ENCODE measurements at regions not wholly inside any gene's neighbourhood (a gene's known extent, or its start where the extent isn't known, plus 50 kb on each side); places are given as distances from the start of the nearest gene placed in this dataset.

DNA sequence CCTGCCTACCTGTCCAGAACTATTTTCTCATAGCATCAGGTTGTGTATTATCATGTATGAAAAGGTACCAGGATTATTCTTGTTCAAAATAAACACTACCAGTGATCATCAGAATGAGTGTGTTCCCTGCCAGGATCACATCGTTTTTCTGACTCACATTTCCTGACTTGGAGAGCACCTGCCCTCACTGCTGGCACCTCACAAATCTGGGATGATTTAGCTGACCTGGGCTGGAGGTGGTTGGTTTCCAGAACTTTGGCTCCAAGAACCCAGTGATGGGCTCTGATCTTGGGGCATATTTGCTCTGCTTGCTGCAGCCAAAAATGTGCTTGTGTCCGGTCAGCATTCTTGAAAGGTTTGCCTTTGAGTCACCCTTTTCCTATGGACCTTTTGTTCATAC lies 836.3 kb upstream of the ACVR2A start:
- no peaks in the 10 kb centered on the region for H3K27me3 ChIP-seq (ENCODE audit: control insufficient read depth, insufficient read depth, low read length)
- BruUV-seq (replicated peaks) = no TSS peak
- ATAC-seq = no peak
- no peaks in the 10 kb centered on the region for H3K36me3 ChIP-seq (ENCODE audit: control insufficient read depth, insufficient read depth, low read length)
- H3K4me3 ChIP-seq (ENCODE audit: low read depth in 2 of 2, low read length in 2 of 2) = no peak overlapping the region
- no peaks in the 10 kb centered on the region for H3K9me3 ChIP-seq (ENCODE audit: control insufficient read depth, insufficient read depth, low read depth, low read length)
- CTCF ChIA-PET = no interaction called here
- H3K27ac ChIP-seq (ENCODE audit: low read length) = no peak overlapping the region
- TF ChIP-seq, protein P1, sequence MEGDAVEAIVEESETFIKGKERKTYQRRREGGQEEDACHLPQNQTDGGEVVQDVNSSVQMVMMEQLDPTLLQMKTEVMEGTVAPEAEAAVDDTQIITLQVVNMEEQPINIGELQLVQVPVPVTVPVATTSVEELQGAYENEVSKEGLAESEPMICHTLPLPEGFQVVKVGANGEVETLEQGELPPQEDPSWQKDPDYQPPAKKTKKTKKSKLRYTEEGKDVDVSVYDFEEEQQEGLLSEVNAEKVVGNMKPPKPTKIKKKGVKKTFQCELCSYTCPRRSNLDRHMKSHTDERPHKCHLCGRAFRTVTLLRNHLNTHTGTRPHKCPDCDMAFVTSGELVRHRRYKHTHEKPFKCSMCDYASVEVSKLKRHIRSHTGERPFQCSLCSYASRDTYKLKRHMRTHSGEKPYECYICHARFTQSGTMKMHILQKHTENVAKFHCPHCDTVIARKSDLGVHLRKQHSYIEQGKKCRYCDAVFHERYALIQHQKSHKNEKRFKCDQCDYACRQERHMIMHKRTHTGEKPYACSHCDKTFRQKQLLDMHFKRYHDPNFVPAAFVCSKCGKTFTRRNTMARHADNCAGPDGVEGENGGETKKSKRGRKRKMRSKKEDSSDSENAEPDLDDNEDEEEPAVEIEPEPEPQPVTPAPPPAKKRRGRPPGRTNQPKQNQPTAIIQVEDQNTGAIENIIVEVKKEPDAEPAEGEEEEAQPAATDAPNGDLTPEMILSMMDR (IDR thresholded peaks at IDR 0.05) = no peak
- TF ChIP-seq SIN3A (IDR thresholded peaks at IDR 0.05; ENCODE audit: borderline replicate concordance, insufficient read depth, low read depth, low read length) (no peak), TCF7L2 (IDR thresholded peaks at IDR 0.05; ENCODE audit: low read depth, low read length) (no peak), POLR2AphosphoS5 (IDR thresholded peaks at IDR 0.05; ENCODE audit: low read depth, low read length) (no peak)
- TF ChIP-seq, protein P2, sequence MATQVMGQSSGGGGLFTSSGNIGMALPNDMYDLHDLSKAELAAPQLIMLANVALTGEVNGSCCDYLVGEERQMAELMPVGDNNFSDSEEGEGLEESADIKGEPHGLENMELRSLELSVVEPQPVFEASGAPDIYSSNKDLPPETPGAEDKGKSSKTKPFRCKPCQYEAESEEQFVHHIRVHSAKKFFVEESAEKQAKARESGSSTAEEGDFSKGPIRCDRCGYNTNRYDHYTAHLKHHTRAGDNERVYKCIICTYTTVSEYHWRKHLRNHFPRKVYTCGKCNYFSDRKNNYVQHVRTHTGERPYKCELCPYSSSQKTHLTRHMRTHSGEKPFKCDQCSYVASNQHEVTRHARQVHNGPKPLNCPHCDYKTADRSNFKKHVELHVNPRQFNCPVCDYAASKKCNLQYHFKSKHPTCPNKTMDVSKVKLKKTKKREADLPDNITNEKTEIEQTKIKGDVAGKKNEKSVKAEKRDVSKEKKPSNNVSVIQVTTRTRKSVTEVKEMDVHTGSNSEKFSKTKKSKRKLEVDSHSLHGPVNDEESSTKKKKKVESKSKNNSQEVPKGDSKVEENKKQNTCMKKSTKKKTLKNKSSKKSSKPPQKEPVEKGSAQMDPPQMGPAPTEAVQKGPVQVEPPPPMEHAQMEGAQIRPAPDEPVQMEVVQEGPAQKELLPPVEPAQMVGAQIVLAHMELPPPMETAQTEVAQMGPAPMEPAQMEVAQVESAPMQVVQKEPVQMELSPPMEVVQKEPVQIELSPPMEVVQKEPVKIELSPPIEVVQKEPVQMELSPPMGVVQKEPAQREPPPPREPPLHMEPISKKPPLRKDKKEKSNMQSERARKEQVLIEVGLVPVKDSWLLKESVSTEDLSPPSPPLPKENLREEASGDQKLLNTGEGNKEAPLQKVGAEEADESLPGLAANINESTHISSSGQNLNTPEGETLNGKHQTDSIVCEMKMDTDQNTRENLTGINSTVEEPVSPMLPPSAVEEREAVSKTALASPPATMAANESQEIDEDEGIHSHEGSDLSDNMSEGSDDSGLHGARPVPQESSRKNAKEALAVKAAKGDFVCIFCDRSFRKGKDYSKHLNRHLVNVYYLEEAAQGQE (IDR thresholded peaks at IDR 0.05; ENCODE audit: insufficient read depth in 1 of 2, low read depth in 2 of 2, low read length in 1 of 2) = no peak
- intact Hi-C loops (cut with micrococcal nuclease; ENCODE audit: unreplicated experiment) = no loop called here
- no peaks in the 10 kb centered on the region for H3K4me1 ChIP-seq (ENCODE audit: control insufficient read depth, insufficient read depth, low read length)
- in situ Hi-C loops (cut with HindIII; ENCODE audit: low pct_unique_long_range_greater_than_20kb, low sequenced_read_pairs) = no loop called here
- POLR2A ChIA-PET = no interaction called here
- no peak for DNase-seq (ENCODE audit: low read depth, low spot score)

DNA sequence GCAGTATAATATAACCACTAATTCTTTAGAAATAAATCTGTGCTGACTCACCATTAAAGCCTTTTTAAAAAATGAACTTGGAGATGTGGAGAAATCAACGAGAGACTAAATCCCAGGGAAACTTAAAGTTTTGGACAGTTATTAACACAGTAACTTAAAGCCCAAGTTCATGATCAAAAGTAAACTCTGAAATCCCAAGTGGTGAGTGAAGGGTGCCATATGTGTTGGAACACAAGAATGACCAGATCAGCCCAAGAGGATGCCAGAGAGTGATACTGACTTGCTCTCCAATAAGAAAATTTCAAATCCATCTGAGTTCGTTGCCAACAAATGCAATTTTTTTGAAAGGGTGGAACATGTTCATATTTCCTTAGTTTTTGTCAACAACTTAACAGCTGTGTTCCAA lies 838.1 kb upstream of the ACVR2A start:
- H3K4me1 ChIP-seq (ENCODE audit: control insufficient read depth, insufficient read depth, low read length) = no peaks in the 10 kb centered on the region
- DNase-seq (ENCODE audit: low read depth, low spot score) (no peak), ATAC-seq (no peak)
- TF ChIP-seq, protein P2 (IDR thresholded peaks at IDR 0.05; ENCODE audit: insufficient read depth in 1 of 2, low read depth in 2 of 2, low read length in 1 of 2) = no peak
- TF ChIP-seq, protein P1 (IDR thresholded peaks at IDR 0.05) = no peak
- TF ChIP-seq POLR2AphosphoS5 (IDR thresholded peaks at IDR 0.05; ENCODE audit: low read depth, low read length) (no peak), TCF7L2 (IDR thresholded peaks at IDR 0.05; ENCODE audit: low read depth, low read length) (no peak), SIN3A (IDR thresholded peaks at IDR 0.05; ENCODE audit: borderline replicate concordance, insufficient read depth, low read depth, low read length) (no peak)
- no peak overlapping the region for H3K4me3 ChIP-seq (ENCODE audit: low read depth in 2 of 2, low read length in 2 of 2)
- intact Hi-C loops (cut with micrococcal nuclease; ENCODE audit: unreplicated experiment) = no loop called here
- CTCF ChIA-PET = no interaction called here
- no peak overlapping the region for H3K27ac ChIP-seq (ENCODE audit: low read length)
- no peaks in the 10 kb centered on the region for H3K27me3 ChIP-seq (ENCODE audit: control insufficient read depth, insufficient read depth, low read length)
- BruUV-seq (replicated peaks) = no TSS peak
- H3K36me3 ChIP-seq (ENCODE audit: control insufficient read depth, insufficient read depth, low read length) = no peaks in the 10 kb centered on the region
- in situ Hi-C loops (cut with HindIII; ENCODE audit: low pct_unique_long_range_greater_than_20kb, low sequenced_read_pairs) = no loop called here
- H3K9me3 ChIP-seq (ENCODE audit: control insufficient read depth, insufficient read depth, low read depth, low read length) = no peaks in the 10 kb centered on the region
- POLR2A ChIA-PET = no interaction called here
